Nephron (organoid): ENCODE measurements at regions not wholly inside any gene's neighbourhood (a gene's known extent, or its start where the extent isn't known, plus 50 kb on each side); places are given as distances from the start of the nearest gene placed in this dataset.
"Not testable (repeated sequence)": the region's sequence is repeated elsewhere in the genome, so short reads cannot be mapped to it uniquely, and the experiment has no call there.

Source experiments
- H3K27ac Mint-ChIP-seq, 3 experiments: 2 replicates each; pipeline ENCODE4 v1.8.0; 2020; ENCODE audit warnings: mixed read lengths in 3 of 3, mild to moderate bottlenecking in 2 of 3, moderate library complexity in 1 of 3
- H3K27me3 Mint-ChIP-seq: 2 replicates; pipeline ENCODE4 v1.8.0; 2021; ENCODE audit warnings: low read depth, mild to moderate bottlenecking, moderate library complexity, mixed read lengths
- H3K36me3 Mint-ChIP-seq: 2 replicates; pipeline ENCODE4 v1.8.0; 2020; ENCODE audit warnings: low read depth, mixed read lengths
- H3K4me1 Mint-ChIP-seq: 2 replicates; pipeline ENCODE4 v1.8.0; 2020; ENCODE audit warnings: mixed read lengths
- H3K4me3 Mint-ChIP-seq, 3 experiments: 2 replicates each; pipeline ENCODE4 v1.8.0; 2020; ENCODE audit warnings: mild to moderate bottlenecking in 3 of 3, mixed read lengths in 3 of 3, moderate library complexity in 2 of 3
- H3K9me3 Mint-ChIP-seq: 2 replicates; pipeline ENCODE4 v1.8.0; 2020; ENCODE audit warnings: mixed read lengths
- TF ChIP-seq, protein P1 (sequence below), 3 experiments: fragments of 200-600 bp; sonication (generic); IDR thresholded peaks; one replicate each; pipeline ENCODE4 v1.5.0; 2021; ENCODE audit warnings: antibody characterized with exemption in 3 of 3; ENCODE audit not compliant: unreplicated experiment in 3 of 3

DNA sequence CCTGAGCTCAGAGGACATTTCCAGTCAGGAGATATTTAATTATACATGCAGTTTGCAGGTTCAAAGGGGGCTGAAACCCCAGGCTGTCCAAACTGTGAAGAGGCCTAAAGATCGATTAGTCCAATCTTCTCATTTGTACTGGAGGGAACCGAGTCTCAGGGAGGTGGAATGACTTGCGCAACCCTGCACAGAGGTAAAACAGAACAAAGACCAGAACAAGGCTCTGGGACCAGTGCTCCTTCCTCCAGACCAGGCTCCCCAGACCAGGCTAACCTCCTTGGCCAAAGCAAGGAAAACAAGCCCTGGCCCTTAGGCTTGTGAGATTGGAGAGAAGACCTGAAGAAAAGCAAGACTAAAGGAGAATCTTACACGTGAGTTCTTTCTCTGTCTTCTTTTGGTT is 120.8 kb downstream of the ENC1 start:
- TF ChIP-seq, protein P1, sequence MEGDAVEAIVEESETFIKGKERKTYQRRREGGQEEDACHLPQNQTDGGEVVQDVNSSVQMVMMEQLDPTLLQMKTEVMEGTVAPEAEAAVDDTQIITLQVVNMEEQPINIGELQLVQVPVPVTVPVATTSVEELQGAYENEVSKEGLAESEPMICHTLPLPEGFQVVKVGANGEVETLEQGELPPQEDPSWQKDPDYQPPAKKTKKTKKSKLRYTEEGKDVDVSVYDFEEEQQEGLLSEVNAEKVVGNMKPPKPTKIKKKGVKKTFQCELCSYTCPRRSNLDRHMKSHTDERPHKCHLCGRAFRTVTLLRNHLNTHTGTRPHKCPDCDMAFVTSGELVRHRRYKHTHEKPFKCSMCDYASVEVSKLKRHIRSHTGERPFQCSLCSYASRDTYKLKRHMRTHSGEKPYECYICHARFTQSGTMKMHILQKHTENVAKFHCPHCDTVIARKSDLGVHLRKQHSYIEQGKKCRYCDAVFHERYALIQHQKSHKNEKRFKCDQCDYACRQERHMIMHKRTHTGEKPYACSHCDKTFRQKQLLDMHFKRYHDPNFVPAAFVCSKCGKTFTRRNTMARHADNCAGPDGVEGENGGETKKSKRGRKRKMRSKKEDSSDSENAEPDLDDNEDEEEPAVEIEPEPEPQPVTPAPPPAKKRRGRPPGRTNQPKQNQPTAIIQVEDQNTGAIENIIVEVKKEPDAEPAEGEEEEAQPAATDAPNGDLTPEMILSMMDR (IDR thresholded peaks at IDR 0.05; ENCODE audit: unreplicated experiment in 3 of 3), result no peak
- no peak overlapping the region for H3K4me3 Mint-ChIP-seq
- H3K27ac Mint-ChIP-seq, result peak overlapping the region; percentile 17 to 32 (median 27)
- no peaks in the 10 kb centered on the region for H3K27me3 Mint-ChIP-seq
- peaks cover 26% of the 10 kb centered on the region for H3K4me1 Mint-ChIP-seq
- H3K36me3 Mint-ChIP-seq, result peaks cover 8% of the 10 kb centered on the region
- H3K9me3 Mint-ChIP-seq, result peaks cover 19% of the 10 kb centered on the region

DNA sequence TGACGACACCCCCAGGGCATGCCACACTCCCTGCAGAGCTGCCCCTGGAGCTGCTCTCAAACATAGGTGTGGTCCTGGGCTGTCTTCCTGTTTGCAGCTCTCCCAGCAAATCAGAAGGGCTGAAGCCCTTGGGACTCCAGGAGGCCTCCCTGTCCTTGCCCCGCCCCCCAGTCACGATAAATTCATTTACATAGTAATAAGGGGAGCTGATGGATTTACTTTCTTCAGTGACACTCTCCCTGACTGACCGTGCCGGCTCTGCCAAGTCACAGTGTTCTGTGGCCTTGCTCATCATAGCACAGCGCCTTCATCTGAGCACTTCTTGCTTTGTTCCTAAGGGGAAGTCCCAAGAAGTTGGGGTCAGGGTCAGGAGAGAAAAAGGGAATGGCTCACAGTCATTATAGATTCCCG is 121.4 kb downstream of the ENC1 start:
- TF ChIP-seq, protein P1 (IDR thresholded peaks at IDR 0.05; ENCODE audit: unreplicated experiment in 3 of 3), result no peak
- Mint-ChIP-seq H3K4me1 (peaks cover 26% of the 10 kb centered on the region), H3K27ac (peak overlapping the region; percentile 17 to 32 (median 27)), H3K9me3 (peaks cover 14% of the 10 kb centered on the region), H3K36me3 (peaks cover 7% of the 10 kb centered on the region), H3K4me3 (no peak overlapping the region), H3K27me3 (no peaks in the 10 kb centered on the region)

DNA sequence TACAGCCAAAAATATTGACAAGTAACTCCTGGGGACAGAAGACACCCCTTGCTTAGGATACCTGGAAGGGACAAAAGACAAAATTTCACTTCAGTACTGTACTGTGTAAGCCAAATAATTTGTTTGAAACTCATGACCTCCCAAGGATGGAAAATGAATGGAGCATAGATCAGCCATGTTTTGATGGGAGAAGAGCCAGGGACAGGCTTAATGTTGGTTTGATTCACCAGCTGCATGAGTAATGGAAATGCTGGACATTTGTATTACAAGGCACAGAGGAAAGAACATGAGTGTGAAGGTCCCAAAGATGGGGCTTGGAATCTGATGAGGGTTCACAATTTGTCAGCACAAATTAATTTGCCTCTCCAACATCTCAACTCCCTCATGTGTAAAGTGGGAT is 122.8 kb downstream of the ENC1 start:
- Mint-ChIP-seq H3K4me1 (peaks cover 26% of the 10 kb centered on the region), H3K36me3 (no peaks in the 10 kb centered on the region)

DNA sequence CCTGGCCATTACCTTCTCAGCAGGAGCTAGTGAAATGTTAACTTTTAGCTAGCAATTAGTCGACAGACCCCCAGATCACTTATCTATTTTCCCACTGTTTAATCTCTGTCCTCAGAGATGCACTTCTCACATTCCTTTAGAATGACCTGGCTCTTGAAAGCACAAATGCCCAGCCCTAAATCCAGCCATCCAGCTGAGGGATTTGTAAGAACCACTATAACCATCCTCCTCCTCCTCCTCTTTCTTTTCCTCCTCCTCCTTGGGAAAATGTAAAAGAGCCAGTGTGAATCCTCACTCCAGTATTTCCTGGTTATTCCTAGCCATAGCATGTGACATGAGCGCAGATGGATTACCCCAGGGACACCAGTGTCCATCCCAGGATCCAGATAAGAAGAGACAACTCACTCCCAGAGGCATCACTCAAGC is 124.3 kb downstream of the ENC1 start:
- Mint-ChIP-seq H3K4me3 (no peak overlapping the region), H3K36me3 (no peaks in the 10 kb centered on the region), H3K27ac (peak overlapping the region; percentile 34 to 57 (median 53)), H3K4me1 (peaks cover 26% of the 10 kb centered on the region), H3K27me3 (no peaks in the 10 kb centered on the region), H3K9me3 (no peaks in the 10 kb centered on the region)
- TF ChIP-seq, protein P1 (IDR thresholded peaks at IDR 0.05; ENCODE audit: unreplicated experiment in 3 of 3), result no peak

More for the DNA sequence above, 122.8 kb downstream of the ENC1 start:
- H3K9me3 Mint-ChIP-seq, result peaks cover 3% of the 10 kb centered on the region
- H3K27ac Mint-ChIP-seq, result peak overlapping the region in 1 of 3 experiments; percentile 40
- no peak overlapping the region for H3K4me3 Mint-ChIP-seq
- TF ChIP-seq, protein P1 (IDR thresholded peaks at IDR 0.05; ENCODE audit: unreplicated experiment in 3 of 3), result no peak
- no peaks in the 10 kb centered on the region for H3K27me3 Mint-ChIP-seq

DNA sequence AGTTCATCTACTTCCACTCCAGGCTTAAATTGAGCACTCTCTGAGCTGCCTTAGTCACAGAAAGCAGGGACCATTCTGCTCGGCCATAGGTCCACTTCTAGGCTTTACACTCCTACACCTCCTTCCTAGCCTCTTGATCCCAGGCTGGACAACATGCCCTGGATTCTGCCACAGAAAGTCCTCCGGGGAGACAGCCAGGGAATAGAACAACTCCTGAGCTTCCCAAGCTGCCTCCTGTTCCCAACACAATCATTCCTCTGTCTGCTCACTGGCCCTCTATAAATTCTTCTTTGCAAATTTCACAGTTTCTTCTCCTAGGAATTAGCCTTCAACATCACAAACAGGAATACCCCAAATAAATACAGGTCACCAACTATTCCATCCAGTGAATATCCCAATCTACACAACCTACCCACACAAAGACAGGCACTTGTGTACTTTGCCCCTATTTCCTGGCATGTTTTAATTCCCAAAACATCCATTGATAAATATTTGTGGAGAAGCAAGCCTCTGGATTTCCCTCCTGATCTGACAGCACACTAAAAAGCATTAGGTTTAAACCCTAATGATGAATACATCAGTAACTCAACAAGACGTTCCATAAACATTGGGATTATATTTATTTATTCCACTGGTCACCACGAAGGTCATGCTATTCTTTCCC is 125.5 kb downstream of the ENC1 start:
- H3K27ac Mint-ChIP-seq, result peak overlapping the region in 2 of 3 experiments; percentile 2 to 74
- peaks cover 26% of the 10 kb centered on the region for H3K4me1 Mint-ChIP-seq
- H3K4me3 Mint-ChIP-seq, result no peak overlapping the region
- TF ChIP-seq, protein P1 (IDR thresholded peaks at IDR 0.05; ENCODE audit: unreplicated experiment in 3 of 3), result no peak
- H3K27me3 Mint-ChIP-seq, result no peaks in the 10 kb centered on the region
- no peaks in the 10 kb centered on the region for H3K9me3 Mint-ChIP-seq
- no peaks in the 10 kb centered on the region for H3K36me3 Mint-ChIP-seq

DNA sequence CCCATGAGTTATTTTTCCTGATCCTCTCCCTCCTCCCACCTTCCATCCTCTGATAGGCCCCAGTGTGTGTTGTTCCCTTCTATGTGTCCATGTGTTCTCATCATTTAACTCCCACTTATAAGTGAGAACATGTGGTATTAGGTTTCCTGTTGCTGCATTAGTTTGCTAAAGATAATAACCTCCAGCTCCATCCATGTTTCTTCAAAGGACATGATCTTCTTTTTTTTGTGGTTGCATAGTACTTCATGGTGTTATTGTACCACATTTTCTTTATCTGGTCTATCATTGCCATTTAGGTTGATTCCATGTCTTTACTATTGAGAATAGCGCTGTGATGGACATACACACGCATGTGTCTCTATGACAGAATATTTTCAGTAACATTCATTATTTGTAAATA is 128.8 kb downstream of the ENC1 start:
- not testable (repeated sequence) for H3K36me3 Mint-ChIP-seq, H3K27me3 Mint-ChIP-seq, H3K4me3 Mint-ChIP-seq, H3K27ac Mint-ChIP-seq, H3K9me3 Mint-ChIP-seq
- H3K4me1 Mint-ChIP-seq, result peaks cover 28% of the 10 kb centered on the region
